K562 (cell line): ENCODE measurements at regions not wholly inside any gene's neighbourhood (a gene's known extent, or its start where the extent isn't known, plus 50 kb on each side); places are given as distances from the start of the nearest gene placed in this dataset.

Experiments
- CTCFL ChIP-seq: IDR thresholded peaks from 2 replicates; pipeline ENCODE4 v1.6.1; 2011; ENCODE audit warnings: borderline replicate concordance, low read depth, mild to moderate bottlenecking, moderate library complexity, low read length; ENCODE audit not compliant: insufficient read depth, poor library complexity, severe bottlenecking
- RBM39 ChIP-seq: fragments of 200-400 bp; formaldehyde crosslinking; optimal IDR thresholded peaks from 2 replicates; pipeline ENCODE3; 2018; ENCODE audit warnings: low read depth, low read length
- TAF7 ChIP-seq: fragments of 450-650 bp; IDR thresholded peaks from 2 replicates; pipeline ENCODE4 v1.6.1; 2016; ENCODE audit warnings: missing genetic modification characterization, missing compliant biosample characterization
- ZBTB40 ChIP-seq, 2 experiments: fragments of 450-650 bp in 1 of 2; sonication (generic) in 1 of 2; formaldehyde crosslinking in 1 of 2; IDR thresholded peaks; 2 replicates each; pipeline versions ENCODE4 v1.7.1 to v1.9.0; 2016 to 2022; ENCODE audit warnings: inconsistent platforms in 1 of 2, mild to moderate bottlenecking in 1 of 2, missing genetic modification reagents in 1 of 2
- ZKSCAN8 ChIP-seq: fragments of 200-800 bp; sonication (Bioruptor generic); IDR thresholded peaks from 2 replicates; pipeline ENCODE4 v1.6.1; 2016; ENCODE audit warnings: missing genetic modification characterization, missing compliant biosample characterization
- ZNF280A ChIP-seq: fragments of 450-650 bp; IDR thresholded peaks from 2 replicates; pipeline ENCODE4 v1.6.1; 2018; ENCODE audit warnings: mild to moderate bottlenecking, low read depth; ENCODE audit not compliant: partially characterized antibody
- ZNF79 ChIP-seq: fragments of 250-450 bp; sonication (Bioruptor Pico); IDR thresholded peaks from 2 replicates; pipeline ENCODE4 v1.4.0; 2020; ENCODE audit warnings: low read depth, mild to moderate bottlenecking, moderate library complexity

- TF ChIP-seq ZBTB40 (IDR thresholded peaks at IDR 0.05) (no peak), ZBTB40 (CRISPR knock-in tag; IDR thresholded peaks at IDR 0.05) (no peak), RBM39 (no peak), ZNF280A (no peak), ZKSCAN8 (no peak), CTCFL (no peak), ZNF79 (CRISPR knock-in tag) (no peak), TAF7 (tag) (no peak)
Measured at GRCh38 chr11:36743039-36743438, 145.0 kb upstream of the RAG2 start (continued).
